NCI-H2107 treated with DMSO at 0.1 percent for 48 hours (cell line): ENCODE measurements at regions not wholly inside any gene's neighbourhood (a gene's known extent, or its start where the extent isn't known, plus 50 kb on each side); places are given as distances from the start of the nearest gene placed in this dataset.

Source experiments
- DNase-seq: peaks from one replicate; lab custom pipeline; 2025; ENCODE audit not compliant: unreplicated experiment; lab: John Stamatoyannopoulos, UW

DNA sequence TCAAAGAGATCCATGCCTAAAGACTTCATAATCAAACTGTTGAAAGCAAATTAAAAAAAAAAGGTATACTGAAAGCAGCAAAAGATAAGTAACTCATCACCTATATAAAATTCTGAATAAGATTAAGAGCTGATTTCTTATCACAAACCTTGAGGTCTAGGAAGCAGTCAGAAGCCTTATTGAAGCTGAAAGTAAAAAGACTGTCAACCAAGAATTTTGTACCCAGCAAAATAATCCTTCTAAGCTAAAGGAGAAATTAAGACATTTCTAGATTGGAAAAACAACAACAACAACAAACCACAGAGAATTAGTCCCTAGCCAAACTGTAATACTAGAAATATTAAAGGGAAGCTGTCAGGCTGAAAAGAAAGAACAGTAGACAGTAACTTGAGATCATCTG lies 622.9 kb downstream of the PCDH7 start:
- no peak for DNase-seq

DNA sequence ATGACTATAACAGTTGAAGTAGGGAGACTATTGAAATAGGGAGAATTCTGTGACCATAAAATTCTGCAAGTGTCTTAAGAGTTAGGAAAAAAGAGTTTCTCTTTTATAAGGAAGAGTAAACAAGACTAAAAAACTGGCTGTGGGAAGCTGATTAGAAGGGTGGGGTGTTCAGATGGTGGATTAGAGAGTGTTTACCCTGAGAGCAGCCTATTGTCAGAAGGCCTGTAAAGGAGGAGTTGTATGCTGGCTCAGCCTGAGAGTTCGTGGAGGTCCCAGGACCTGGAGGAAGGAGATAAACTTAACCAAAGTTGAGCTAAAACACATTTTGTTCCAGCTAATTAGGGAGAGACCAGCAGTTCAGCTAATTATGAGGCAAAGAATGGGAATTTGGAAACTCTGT lies 629.7 kb downstream of the PCDH7 start:
- DNase-seq = no peak

DNA sequence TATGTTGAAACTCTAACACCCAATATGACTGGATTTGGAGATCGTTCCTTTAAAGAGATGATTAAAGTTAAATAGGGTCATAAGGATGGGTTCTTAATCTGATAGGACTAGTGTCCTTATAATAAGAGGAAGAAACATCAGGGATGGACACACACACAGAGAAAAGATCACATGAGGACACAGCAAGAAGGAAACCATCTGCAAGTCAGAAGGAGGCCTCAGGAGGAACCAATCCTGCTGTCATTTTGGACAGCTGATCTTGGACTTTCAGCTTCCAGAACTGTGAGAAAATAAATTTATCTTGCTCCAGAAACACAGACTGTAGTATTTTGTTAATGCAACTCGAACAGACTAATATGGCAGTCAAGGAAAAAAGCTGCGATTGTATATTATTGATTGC lies 631.5 kb downstream of the PCDH7 start:
- DNase-seq = no peak

DNA sequence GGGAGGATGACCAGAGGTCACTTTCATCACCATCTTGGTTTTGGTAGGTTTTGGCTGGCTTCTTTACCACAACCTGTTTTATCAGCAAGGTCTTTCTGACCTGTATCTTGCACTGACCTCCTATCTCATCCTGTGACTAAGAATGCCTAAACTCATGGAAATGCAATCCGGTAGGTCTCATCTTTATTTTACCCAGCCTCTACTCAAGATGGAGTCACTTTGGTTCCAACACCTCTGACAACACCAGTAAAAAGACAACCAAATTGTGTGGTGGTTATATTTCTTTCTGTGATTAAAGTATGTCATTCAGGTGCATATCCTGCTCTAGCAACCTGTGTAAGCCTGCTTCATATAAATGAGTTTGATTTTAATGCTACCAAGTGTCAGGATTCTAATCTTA lies 636.7 kb downstream of the PCDH7 start:
- DNase-seq = no peak

DNA sequence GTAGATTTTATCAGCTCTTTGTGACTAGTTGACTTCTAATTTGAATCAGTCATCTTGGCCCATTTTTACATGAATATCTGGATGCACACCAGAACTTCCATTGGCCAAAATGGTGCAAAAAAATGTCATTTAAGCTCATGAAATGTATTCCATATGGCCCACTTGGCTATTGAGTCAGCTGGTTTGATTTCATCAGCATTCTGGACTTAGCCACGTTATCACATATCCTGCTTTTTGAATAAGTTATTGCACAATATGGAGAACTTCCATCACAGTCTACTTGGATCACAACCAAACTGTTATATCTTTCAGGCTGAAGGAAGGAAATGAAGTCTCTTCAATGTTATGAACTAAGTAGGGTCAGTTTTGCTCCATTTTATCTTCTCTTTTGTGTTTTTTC lies 640.6 kb downstream of the PCDH7 start:
- DNase-seq = no peak

DNA sequence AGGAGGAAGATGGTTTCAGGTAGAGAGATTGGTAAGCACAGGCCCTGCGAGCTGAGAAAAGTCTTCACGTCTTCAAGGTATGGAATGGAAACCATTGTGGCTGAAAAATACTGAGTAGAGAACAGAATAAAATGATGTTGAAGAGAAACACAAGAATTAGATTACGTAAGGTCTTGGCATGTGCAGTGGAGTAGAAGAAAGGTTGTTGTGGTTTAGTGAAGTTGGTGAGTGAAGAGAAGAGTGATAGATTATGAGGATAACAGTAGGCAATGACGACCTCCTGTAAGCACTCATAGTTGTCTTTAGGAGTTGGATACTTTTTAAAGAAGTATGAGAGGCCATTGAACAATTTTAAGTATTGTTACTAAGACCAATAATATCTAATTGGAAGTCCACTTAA lies 642.6 kb downstream of the PCDH7 start:
- DNase-seq = no peak

DNA sequence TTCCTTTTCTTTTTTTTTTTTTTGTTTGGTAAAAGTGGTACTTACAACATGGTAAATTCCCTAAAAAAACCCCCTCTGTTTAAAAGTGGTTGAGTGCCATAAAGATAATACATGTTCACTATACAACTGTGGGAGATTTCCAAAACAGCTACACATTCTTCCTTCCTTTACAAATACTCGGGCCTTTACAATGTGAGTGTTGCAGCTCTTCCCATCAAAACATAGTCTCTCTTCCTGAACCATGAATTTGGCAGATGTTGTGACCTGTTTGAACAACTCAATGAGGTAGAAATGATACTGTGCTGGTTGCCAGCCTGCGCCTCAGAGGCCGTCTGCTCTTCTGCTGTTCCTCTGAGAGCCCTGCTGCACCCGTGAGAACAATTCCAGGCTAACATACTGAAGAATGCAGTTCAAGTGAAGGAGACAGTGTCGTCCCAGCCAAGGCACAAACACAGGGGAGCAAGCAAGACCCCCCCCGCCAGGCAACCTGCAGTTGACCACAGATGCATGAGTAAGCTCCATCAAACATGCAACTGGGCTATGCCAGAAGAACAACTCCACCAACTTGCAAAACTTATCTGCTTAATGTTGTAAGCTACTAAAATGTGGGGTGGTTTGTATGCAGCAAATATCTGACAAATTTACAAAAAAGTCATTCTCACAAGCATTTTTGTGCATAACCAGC lies 645.0 kb downstream of the PCDH7 start:
- DNase-seq = no peak

DNA sequence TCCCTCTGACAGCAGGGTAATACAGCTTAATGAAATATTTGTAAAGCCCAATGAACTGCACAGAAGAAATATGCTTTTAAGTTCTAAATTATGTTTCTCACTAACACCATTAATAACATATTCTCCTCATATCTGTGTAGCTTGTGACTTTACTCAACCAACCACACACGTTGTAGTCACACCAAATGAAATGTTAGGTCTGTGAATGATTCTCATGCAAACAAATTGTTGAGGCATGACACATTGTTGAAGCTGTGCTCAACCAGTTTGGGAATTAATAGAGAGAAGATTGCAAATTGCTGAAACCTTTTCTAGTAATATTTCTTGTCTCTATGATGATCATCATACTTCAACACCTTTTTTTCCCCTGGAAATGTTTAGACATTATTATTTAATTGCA lies 645.9 kb downstream of the PCDH7 start:
- DNase-seq = no peak

DNA sequence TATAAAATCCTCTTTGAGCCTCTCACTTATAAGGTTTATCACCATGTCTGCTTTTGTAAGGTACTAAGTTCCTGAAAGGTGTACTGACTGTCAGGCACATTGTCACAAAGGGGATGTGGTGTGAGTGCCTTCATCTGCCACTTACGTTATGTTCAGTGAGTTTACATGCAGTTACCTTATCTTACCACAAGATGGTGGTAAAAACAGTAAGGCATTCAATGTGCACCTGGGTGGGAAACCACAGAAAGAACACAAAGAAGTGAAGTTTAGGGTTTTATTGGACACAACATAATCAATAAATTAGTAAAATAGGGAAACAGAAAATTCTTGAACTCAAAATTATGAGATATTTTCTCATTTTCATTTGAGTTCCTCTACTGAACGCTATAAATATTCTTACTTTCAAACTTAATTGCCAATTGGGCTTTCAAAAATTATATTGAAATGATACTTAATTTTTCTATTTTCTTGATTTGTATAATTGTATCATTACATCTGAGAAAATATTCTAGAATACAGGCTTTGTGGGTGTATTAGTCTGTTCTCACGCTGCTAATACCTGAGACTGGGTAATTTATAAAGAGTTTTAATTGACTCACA lies 650.8 kb downstream of the PCDH7 start:
- peak; percentile 11 for DNase-seq

DNA sequence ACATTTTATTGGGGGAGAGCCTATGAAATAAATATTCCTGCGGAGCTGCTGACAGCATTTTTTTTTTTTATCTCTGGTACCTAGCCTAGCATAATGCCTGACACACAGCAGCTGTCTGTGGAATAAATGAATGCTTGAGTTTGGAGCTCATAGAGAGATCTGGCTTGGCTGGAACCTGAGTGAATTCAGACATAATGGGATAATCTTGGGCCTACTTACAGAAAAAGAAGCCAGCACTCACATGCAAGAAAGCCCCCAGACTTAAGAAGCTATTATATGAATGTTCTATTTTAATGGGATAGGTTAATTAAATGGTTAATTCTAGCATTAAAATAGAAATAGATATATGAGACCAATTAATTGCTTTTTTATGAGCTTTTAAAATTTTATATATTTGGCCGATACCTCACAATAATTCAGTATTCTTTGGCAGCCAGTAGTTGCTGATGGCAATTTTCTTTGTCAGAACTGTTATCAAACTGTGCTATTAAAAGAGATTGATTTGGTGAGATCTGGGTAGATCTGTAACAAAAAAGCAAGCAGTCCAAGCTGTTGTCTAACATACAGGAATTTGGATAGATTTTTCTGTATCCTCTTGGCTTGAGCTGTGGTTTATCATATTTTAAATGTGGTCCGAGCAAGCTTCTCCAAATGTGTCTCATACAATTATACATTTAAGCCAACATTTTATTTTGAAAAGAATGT lies 654.2 kb downstream of the PCDH7 start:
- DNase-seq = no peak

DNA sequence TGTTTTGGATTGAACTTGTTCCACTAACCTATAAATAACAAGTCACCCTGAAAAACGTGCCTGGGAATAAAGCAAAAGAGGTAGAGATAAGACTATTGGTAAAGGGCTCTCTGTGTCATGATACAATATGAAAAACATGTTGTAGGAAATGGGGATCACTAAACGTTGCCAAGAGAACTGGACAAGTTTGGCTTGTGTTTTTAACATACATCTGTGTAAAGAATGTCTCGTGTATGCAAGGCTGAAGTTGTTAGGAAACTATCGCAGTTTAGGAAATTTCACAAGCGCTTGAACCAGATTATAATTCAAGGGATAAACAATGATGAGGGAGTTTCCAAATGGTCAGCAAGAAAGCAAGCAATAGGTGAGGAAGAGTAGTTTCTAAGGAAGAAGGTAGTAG lies 655.8 kb downstream of the PCDH7 start:
- DNase-seq = no peak

DNA sequence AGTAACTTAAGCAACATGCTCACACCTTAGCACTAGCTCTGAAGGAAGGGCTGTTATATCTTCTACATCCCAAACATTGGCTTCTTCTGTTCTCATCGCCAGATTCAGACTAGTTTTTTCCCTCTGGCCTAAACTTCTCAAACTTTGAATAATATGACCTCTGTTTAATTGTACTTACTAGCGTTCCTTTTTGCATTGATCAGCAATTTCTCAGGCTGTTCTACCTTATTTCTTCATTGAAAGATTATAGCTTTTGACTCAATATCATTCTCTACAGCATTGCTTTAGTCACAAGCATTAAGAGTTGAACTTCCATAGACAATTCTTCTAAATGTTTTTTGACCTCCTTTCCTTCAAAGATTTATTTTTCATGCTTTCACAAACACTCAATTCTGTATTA lies 659.2 kb downstream of the PCDH7 start:
- no peak for DNase-seq

DNA sequence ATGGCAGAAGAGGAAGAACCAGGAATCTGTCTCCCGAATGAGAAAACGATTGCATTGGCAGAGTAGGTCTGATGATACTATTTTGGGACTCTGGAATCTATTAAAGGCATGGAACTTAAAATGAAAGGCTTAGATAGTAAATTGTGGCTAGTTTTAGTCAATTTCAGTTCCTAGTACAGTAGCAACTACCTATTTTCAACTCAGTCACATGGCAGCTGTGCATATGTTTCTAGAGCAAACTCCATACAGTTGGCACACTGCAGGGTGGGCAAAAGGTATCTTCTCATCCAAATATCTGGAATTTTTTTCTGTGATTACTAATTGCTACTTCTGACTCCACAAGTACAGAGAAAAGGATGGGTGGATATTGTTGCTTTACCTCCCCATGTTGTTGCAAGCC lies 663.6 kb downstream of the PCDH7 start:
- no peak for DNase-seq

DNA sequence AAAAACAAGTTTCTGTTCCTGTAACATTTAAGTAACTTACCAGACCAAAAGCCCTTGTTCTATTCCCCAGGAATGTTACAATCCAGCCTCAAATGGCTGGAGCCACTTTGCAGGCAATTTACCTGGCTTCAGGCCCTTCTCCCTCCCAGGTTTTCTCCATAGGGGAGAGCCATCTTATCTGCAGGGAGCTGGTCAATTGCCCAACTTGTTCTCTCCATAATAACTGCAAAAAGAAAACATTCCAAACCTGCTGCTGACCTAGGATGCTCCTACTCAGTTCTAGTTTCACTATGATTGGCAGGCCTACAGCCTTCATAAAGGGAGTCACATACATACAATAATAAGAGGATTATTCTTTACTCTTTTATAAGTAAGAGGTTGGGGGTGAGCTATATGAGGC lies 670.7 kb downstream of the PCDH7 start:
- DNase-seq = no peak

DNA sequence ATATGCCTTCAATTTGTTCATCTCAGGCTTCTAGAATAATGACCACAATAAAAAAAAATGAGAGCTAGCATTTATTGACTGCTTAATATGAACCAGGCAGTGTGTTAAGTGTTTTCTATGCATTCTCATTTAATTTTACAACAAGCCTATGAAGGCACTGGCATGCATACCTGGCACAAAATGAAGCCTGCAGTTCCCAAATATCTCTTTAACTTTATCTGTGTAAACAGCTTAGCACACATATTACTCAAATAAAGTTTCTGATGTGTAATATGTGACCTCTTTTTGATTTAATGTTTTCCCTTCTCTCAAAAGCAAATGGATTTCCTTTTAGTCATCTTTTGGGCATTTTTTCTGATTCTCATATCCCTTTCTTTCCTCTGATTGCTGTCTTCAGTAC lies 671.8 kb downstream of the PCDH7 start:
- DNase-seq = no peak

DNA sequence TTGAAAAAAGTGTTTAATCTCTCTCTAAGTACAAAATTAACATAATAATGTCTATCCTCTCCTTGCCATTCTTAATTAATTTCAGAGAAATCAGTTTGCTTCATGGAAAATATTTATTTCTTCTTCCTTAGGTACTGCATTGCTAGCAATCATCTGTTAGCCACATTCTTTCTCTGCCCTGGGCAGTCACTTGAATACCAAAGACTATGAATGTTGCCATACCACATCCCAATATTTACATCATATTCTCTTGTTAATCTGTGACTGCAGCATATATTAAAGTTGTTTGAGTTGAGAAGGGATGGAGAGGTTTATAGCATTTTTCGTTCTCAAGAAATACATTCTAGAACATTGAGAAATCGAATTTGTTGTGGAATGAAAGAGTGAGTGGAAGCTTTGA lies 672.8 kb downstream of the PCDH7 start:
- DNase-seq = no peak

DNA sequence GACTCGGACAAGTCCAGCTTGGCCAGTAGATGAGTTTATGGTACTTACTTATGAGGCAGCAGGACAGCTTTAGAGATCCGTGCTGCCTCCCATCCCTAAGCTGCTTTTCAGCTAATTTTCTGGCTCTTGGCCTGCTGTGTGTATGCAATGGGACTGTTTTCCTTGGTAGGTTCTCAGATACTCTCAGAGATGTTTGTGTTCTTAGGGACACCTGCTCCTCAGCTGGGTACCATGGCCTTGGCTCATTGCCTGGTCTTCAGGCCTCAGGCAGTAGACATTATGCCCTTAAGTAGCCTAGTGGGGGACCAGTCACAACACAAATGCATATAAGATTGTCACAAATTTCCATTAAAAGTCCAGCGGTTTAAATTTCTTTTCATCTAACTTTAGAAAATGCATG lies 688.0 kb downstream of the PCDH7 start:
- DNase-seq = no peak

DNA sequence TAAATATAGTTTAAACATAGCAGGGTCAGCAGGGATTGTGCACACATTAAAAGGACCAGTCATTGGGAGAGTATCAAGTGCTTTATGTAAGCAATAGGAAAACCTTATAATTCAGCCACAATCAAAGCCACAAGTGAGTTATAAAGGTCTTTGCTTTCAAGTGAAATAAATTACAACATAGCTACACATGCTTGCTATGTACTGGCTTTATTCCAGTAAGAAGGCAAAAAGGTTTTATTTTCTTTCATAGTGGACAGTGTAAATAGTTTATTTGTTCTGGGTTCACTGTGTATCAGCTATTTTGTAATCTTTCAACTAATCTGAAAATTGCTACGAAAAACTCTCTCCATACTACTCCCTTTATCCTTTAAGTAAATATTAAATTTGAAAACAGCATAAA lies 691.4 kb downstream of the PCDH7 start:
- DNase-seq = no peak

DNA sequence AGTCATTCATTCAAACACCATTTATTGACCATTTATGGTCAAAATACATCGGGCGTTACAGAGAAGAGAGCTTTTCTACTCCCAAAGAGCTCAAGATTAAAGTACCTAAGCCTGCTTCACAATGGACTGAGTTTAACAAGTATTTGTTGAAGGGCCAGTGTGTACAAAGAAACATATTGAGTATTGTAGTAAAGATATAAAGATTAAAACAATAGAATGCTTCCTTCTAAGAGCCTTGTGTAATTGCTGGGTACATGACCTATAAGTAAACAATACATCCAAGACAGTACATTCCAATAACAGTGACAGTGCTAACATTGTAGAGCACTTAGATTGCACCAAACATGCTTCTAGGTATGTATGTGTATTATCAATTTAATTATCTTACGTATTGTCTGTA lies 695.5 kb downstream of the PCDH7 start:
- no peak for DNase-seq

DNA sequence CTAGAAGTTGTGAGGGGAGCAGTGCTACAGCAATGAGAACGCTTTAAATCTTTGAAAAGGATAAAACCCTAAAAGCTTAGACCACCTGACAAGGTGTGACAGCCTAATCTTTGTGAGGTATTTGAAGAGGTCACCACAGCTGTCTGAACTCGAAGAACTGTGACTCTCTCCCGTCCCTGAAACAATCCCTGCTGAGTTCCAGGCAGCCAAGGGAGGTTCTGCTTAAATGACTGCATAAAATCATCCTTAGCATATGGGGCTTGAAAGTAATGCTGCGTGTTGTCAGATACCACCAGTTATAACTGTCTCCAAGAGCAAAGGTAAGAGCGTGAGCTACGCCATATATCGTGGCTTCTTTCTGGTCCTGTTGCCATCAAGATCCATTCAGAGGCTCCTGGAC lies 696.3 kb downstream of the PCDH7 start:
- no peak for DNase-seq

DNA sequence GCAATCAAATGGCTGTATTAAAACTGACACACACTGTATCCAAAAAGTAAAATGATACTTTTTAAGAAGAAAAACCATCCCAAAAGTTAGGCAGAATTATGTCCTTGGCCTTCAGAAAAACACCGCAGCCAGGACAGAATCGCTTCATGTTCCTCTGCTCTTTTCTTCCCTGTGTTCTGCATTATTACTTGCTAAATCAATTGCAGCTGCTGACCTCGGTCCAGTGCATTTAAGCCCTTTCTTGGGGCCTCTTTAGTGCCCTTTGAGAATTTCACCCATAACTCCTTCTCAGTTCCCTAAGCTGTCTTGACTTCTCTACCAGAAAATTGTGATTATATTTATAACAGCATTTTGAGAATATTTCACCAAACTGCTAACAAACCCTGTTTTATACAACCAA lies 696.9 kb downstream of the PCDH7 start:
- DNase-seq = no peak

DNA sequence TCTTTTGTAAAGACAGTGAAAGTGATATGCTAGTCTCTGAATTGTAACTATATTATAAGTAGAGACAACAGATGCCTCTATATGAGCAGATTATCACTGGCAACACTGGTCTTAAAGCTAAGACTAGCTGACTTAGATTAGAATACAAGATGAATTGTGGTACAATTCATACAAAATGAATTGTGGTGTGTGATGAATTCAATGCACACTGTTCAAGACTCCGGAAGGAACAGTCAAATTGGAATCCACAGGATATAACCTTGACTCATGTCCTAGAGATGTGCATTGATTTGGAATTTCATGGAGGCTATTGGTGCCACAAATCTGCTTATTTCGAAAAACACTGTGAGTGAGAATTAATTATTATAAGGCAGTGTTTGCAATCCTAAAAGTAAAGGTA lies 701.8 kb downstream of the PCDH7 start:
- DNase-seq = no peak

DNA sequence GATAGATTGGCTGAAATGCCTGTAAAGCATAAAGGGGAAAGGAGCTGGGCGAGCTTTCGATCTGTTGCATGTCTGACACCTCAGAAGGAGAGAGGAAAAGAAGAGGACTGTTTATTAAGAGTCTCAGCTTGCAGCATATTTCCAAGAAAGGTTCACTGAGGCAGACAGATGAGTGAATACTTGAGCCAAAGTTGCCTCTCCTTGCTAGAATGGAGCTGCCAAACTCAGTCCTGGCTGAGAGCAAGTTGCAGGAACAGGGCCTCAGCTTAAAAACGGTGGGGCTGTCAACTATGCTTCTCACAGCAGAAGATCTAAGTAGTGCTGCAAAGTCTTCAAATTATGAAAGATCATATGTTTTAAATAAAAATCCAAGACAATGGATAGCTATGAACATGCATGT lies 707.5 kb downstream of the PCDH7 start:
- no peak for DNase-seq
